ENCODE measurements at regions not wholly inside any gene's neighbourhood (a gene's known extent, or its start where the extent isn't known, plus 50 kb on each side); places are given as distances from the start of the nearest gene placed in this dataset.

GRCh38 chr13:80497439-80497838, 156.5 kb upstream of the SPRY2 start:
- TF ChIP-seq CTCF (IDR thresholded peaks at IDR 0.05; ENCODE audit: extremely low read depth in 1 of 2, insufficient read depth in 1 of 2, low read depth in 1 of 2, low read length in 2 of 2) (no peak), EZH2 (IDR thresholded peaks at IDR 0.05; ENCODE audit: borderline replicate concordance, low read depth, low read length, severe bottlenecking) (no peak), GATA2 (IDR thresholded peaks at IDR 0.05; ENCODE audit: insufficient read depth, insufficient read length, low read depth, low read length) (no peak), POLR2AphosphoS5 (IDR thresholded peaks at IDR 0.05; ENCODE audit: insufficient read depth, low read depth, low read length) (no peak), POLR2A (IDR thresholded peaks at IDR 0.05; ENCODE audit: low read depth, low read length) (no peak)

All from endothelial cell of umbilical vein (primary cell).